ENCODE measurements at regions not wholly inside any gene's neighbourhood (a gene's known extent, or its start where the extent isn't known, plus 50 kb on each side); places are given as distances from the start of the nearest gene placed in this dataset.
"Not testable (repeated sequence)": the region's sequence is repeated elsewhere in the genome, so short reads cannot be mapped to it uniquely, and the experiment has no call there.

- peak; percentile 50 to 52 for DNase-seq (ENCODE audit: low read depth in 2 of 2)
These were observed 239.6 kb upstream of the TUSC1 start for GRCh38 chr9:25917731-25918362.

GRCh38 chr9:25913806-25914205 lies 235.6 kb upstream of the TUSC1 start:
- no peak for DNase-seq (ENCODE audit: low read depth in 2 of 2)

- DNase-seq (ENCODE audit: low read depth in 2 of 2) = no peak
These were observed 226.5 kb upstream of the TUSC1 start for GRCh38 chr9:25904701-25905100.

GRCh38 chr9:25891527-25891926 lies 213.3 kb upstream of the TUSC1 start:
- DNase-seq (ENCODE audit: low read depth in 2 of 2) = no peak

- DNase-seq (ENCODE audit: low read depth in 2 of 2) = peak; percentile 79 to 81
These were observed 211.4 kb upstream of the TUSC1 start for GRCh38 chr9:25889661-25890060.

GRCh38 chr9:25876248-25876647 lies 198.0 kb upstream of the TUSC1 start:
- no peak for DNase-seq (ENCODE audit: low read depth in 2 of 2)

- peak; percentile 4 to 7 for DNase-seq (ENCODE audit: low read depth in 2 of 2)
These were observed 186.3 kb upstream of the TUSC1 start for GRCh38 chr9:25864509-25864908.

- peak; percentile 24 to 38 for DNase-seq (ENCODE audit: low read depth in 2 of 2)
These were observed 183.2 kb upstream of the TUSC1 start for GRCh38 chr9:25861421-25861820.

- DNase-seq (ENCODE audit: low read depth in 2 of 2) = peak; percentile 56 to 60
These were observed 178.9 kb upstream of the TUSC1 start for GRCh38 chr9:25857147-25857546.

GRCh38 chr9:25850803-25851202 lies 172.6 kb upstream of the TUSC1 start:
- DNase-seq (ENCODE audit: low read depth in 2 of 2) = no peak

GRCh38 chr9:25845867-25846266 lies 167.6 kb upstream of the TUSC1 start:
- DNase-seq (ENCODE audit: low read depth in 2 of 2) = no peak

- DNase-seq (ENCODE audit: low read depth in 2 of 2) = no peak
These were observed 152.1 kb upstream of the TUSC1 start for GRCh38 chr9:25830381-25830780.

GRCh38 chr9:25827626-25828025 lies 149.4 kb upstream of the TUSC1 start:
- no peak for DNase-seq (ENCODE audit: low read depth in 2 of 2)

GRCh38 chr9:25816439-25816838 lies 138.2 kb upstream of the TUSC1 start:
- DNase-seq (ENCODE audit: low read depth in 2 of 2) = no peak

GRCh38 chr9:25814023-25814422 lies 135.8 kb upstream of the TUSC1 start:
- DNase-seq (ENCODE audit: low read depth in 2 of 2) = no peak

- no peak for DNase-seq (ENCODE audit: low read depth in 2 of 2)
These were observed 135.2 kb upstream of the TUSC1 start for GRCh38 chr9:25813478-25813877.

- no peak for DNase-seq (ENCODE audit: low read depth in 2 of 2)
These were observed 130.3 kb upstream of the TUSC1 start for GRCh38 chr9:25808554-25808953.

GRCh38 chr9:25804856-25805255 lies 126.6 kb upstream of the TUSC1 start:
- no peak for DNase-seq (ENCODE audit: low read depth in 2 of 2)

GRCh38 chr9:25801989-25802388 lies 123.7 kb upstream of the TUSC1 start:
- not testable (repeated sequence) for DNase-seq (ENCODE audit: low read depth in 2 of 2)

- no peak for DNase-seq (ENCODE audit: low read depth in 2 of 2)
These were observed 95.6 kb upstream of the TUSC1 start for GRCh38 chr9:25773805-25774204.

GRCh38 chr9:25755951-25756350 lies 77.7 kb upstream of the TUSC1 start:
- DNase-seq (ENCODE audit: low read depth in 2 of 2) = no peak

GRCh38 chr9:25752398-25752797 lies 74.2 kb upstream of the TUSC1 start:
- no peak for DNase-seq (ENCODE audit: low read depth in 2 of 2)

- DNase-seq (ENCODE audit: low read depth in 2 of 2) = no peak
These were observed 64.0 kb upstream of the TUSC1 start for GRCh38 chr9:25742256-25742655.

GRCh38 chr9:25733336-25733982 lies 55.2 kb upstream of the TUSC1 start:
- no peak for DNase-seq (ENCODE audit: low read depth in 2 of 2)
